ENCODE measurements at regions not wholly inside any gene's neighbourhood (a gene's known extent, or its start where the extent isn't known, plus 50 kb on each side); places are given as distances from the start of the nearest gene placed in this dataset.

DNA sequence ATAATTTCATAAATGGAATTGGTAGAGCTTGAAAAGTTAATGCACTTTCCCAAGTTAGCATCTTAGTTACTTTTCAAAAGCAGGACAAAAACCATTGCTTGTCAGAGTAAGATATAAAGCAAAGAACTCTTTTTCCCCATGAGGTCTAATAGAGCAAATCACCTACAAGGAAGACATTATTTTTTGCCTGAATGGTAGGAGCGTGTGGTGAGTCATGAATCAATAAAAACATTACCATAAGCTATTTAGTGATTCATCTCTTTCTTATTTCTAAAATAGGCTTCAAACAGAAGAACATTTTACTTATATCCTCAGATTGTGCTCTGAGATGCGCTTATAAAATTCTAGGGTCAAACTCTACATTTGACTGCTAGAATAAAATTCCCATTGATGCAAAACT is 109.4 kb upstream of the GPRIN3 start:
- Histone ChIP-seq H3K4me3 (no peak overlapping the region), H3K36me3 (no peaks in the 10 kb centered on the region), H3K27ac (peak overlapping the region in 2 of 12 donors; percentile 28 to 45), H3K27me3 (no peaks in the 10 kb centered on the region), H3K9me3 (no peaks in the 10 kb centered on the region), H3K4me1 (peaks cover 0 to 15% (median 0%) of the 10 kb centered on the region in 12 donors)
- TF ChIP-seq, protein P1, sequence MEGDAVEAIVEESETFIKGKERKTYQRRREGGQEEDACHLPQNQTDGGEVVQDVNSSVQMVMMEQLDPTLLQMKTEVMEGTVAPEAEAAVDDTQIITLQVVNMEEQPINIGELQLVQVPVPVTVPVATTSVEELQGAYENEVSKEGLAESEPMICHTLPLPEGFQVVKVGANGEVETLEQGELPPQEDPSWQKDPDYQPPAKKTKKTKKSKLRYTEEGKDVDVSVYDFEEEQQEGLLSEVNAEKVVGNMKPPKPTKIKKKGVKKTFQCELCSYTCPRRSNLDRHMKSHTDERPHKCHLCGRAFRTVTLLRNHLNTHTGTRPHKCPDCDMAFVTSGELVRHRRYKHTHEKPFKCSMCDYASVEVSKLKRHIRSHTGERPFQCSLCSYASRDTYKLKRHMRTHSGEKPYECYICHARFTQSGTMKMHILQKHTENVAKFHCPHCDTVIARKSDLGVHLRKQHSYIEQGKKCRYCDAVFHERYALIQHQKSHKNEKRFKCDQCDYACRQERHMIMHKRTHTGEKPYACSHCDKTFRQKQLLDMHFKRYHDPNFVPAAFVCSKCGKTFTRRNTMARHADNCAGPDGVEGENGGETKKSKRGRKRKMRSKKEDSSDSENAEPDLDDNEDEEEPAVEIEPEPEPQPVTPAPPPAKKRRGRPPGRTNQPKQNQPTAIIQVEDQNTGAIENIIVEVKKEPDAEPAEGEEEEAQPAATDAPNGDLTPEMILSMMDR (IDR thresholded peaks at IDR 0.05): no peak
- no peak for TF ChIP-seq POLR2A (IDR thresholded peaks at IDR 0.05)
- WGBS, 4 donors: 94 to 98% (median 96%) methylated on average over 2 of the region's 2 CpGs
- no peak for ATAC-seq
- intact Hi-C loops (cut with DNase I): loop anchor here in 3 of 10 donors (10.0 kb wide), 2 partner anchors 92 to 122 kb away; no protein-coding TSS in a partner anchor
- DNase-seq: no peak

DNA sequence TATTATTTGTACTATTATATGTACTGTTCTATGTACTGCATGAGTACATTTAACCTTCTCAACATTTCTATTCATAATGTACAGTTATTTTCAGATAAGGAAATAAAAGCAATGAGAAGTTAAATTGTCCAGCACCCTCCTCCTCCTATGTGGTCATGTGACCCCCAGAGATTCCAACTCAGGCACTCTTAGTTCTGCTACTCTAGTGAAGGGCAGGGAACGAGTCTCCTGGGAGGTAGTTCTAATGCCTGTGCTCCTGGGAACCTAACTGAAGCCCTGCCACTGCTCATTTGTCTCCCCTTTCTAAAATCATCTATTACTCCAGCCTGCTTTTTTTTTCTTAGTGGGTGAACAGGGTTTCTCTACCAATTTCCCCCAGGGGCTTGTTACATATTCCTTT is 105.9 kb upstream of the GPRIN3 start:
- TF ChIP-seq POLR2A (IDR thresholded peaks at IDR 0.05): no peak
- TF ChIP-seq, protein P1 (IDR thresholded peaks at IDR 0.05): no peak
- 46 to 55% (median 50%) methylated on average over 1 of the region's 1 CpG for WGBS, 4 donors
- Histone ChIP-seq H3K4me3 (no peak overlapping the region), H3K9me3 (no peaks in the 10 kb centered on the region), H3K36me3 (no peaks in the 10 kb centered on the region), H3K27ac (peak overlapping the region in 2 of 12 donors; percentile 11 to 47), H3K27me3 (no peaks in the 10 kb centered on the region), H3K4me1 (peaks cover 0 to 33% (median 9%) of the 10 kb centered on the region in 12 donors)
- peak in 3 of 4 donors; percentile 60 to 70 (median 68) for ATAC-seq
- DNase-seq: peak in 1 of 5 donors; percentile 29
- intact Hi-C loops (cut with DNase I): loop anchor here in 5 of 10 donors (5.0 to 10.0 kb wide), 5 partner anchors 89 to 119 kb away; partner anchors contain the start of gene GPRIN3 (in 1 of the 5)

DNA sequence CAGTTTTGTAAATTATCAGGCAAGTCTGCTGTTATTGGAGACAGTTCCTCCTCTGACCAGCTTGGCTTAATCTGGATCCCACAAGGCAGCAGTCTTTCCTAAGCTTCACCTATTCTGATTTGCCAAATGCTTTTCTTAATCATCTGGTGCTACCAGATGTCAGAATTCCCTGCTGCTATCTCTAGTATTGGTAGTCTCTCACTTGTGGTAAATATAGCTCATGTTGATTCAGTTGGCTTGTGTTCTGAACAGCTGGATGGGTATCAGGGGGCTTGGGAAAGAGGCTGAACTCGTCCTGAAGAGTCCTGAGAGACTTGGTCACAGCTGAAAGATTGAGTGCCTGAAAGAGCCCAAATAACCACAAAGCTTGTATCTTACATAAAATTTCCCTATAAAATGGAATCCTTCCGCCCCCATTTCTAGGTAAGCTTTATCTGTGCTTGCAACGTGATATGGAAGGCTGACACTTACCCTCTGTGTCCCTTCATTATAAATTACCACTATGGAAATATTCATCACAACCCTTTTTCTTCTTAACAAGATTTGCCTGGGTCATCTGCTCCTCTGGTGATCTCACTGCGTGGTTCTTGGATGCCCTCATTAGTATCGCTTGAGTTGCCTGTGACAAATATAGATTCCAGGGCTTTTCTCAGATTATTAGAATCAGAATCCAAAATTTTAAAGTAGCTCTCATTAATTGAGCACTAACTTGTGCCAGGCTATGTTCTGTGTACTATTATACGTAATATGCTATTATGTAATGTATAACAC is 104.1 kb upstream of the GPRIN3 start:
- Histone ChIP-seq H3K27me3 (no peaks in the 10 kb centered on the region), H3K4me3 (no peak overlapping the region), H3K27ac (peak overlapping the region in 10 of 12 donors; percentile 6 to 72 (median 18)), H3K4me1 (peaks cover 0 to 33% (median 9%) of the 10 kb centered on the region in 12 donors), H3K36me3 (no peaks in the 10 kb centered on the region), H3K9me3 (no peaks in the 10 kb centered on the region)
- TF ChIP-seq POLR2A (IDR thresholded peaks at IDR 0.05): no peak
- TF ChIP-seq, protein P1 (IDR thresholded peaks at IDR 0.05): no peak
- peak; percentile 30 to 84 (median 76) for ATAC-seq
- intact Hi-C loops (cut with DNase I): loop anchor here in 5 of 10 donors (5.0 to 10.0 kb wide), 5 partner anchors 87 to 117 kb away; partner anchors contain the start of gene GPRIN3 (in 1 of the 5)
- 66 to 69% (median 68%) methylated on average over 6 of the region's 6 CpGs for WGBS, 4 donors
- peak in 4 of 5 donors; percentile 25 to 41 (median 30) for DNase-seq

DNA sequence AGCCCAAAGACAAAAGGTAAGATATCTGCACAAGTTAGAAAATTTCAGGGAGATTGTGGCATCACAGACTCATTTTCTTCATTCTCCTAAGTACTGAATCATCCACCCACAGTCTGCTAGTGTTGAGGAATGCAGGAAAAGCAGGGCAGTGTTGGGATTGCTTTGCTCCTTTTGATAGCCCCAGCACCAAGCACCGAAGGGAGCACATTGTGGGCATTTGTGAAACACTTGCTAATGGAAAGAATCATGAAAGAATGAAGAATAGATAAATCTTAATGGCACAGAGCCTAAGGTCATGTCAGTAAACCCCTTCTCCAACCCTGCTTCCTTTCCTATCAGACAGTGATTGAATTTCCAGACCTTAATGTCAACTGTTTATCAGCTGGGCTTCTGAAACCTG is 103.1 kb upstream of the GPRIN3 start:
- Histone ChIP-seq H3K27ac (peak overlapping the region in 4 of 12 donors; percentile 3 to 53 (median 19)), H3K4me1 (peaks cover 0 to 33% (median 9%) of the 10 kb centered on the region in 12 donors), H3K27me3 (no peaks in the 10 kb centered on the region), H3K4me3 (no peak overlapping the region), H3K9me3 (no peaks in the 10 kb centered on the region), H3K36me3 (no peaks in the 10 kb centered on the region)
- TF ChIP-seq POLR2A (IDR thresholded peaks at IDR 0.05): no peak
- TF ChIP-seq, protein P1 (IDR thresholded peaks at IDR 0.05): no peak
- no peak for DNase-seq
- intact Hi-C loops (cut with DNase I): loop anchor here in 5 of 10 donors (5.0 to 10.0 kb wide), 5 partner anchors 86 to 116 kb away; partner anchors contain the start of gene GPRIN3 (in 1 of the 5)
- WGBS, 4 donors: 23 to 31% (median 27%) methylated on average over 1 of the region's 1 CpG
- peak in 1 of 4 donors; percentile 50 for ATAC-seq

Measured in heart left ventricle (tissue), 16 donors.